ENCODE measurements at regions not wholly inside any gene's neighbourhood (a gene's known extent, or its start where the extent isn't known, plus 50 kb on each side); places are given as distances from the start of the nearest gene placed in this dataset.
"Not testable (repeated sequence)": the region's sequence is repeated elsewhere in the genome, so short reads cannot be mapped to it uniquely, and the experiment has no call there.

GRCh38 chr9:38328765-38329164, 63.7 kb upstream of the ALDH1B1 start:
- Histone ChIP-seq H3K9ac (ENCODE audit: insufficient read length, low read depth) (no peak overlapping the region), H3K27me3 (ENCODE audit: insufficient read depth, insufficient read length) (peaks cover 2% of the 10 kb centered on the region), H3K36me3 (ENCODE audit: insufficient read depth, insufficient read length, low read length) (no peaks in the 10 kb centered on the region), H3K4me3 (ENCODE audit: insufficient read length, low read depth) (no peak overlapping the region), H3K9me3 (ENCODE audit: insufficient read depth, low read length) (no peaks in the 10 kb centered on the region; the same call in 1 of the 2 replicates), H3K4me1 (ENCODE audit: insufficient read depth, insufficient read length) (no peaks in the 10 kb centered on the region)
- TF ChIP-seq ZNF274 (IDR thresholded peaks at IDR 0.05; ENCODE audit: low read depth, low read length) (no peak), SUZ12 (IDR thresholded peaks at IDR 0.05; ENCODE audit: extremely low read depth, insufficient read depth, insufficient read length) (no peak), YY1 (IDR thresholded peaks at IDR 0.05; ENCODE audit: insufficient read depth, insufficient read length) (no peak)
- no peak for DNase-seq (ENCODE audit: low read depth, low spot score)

- DNase-seq (ENCODE audit: low read depth, low spot score), result no peak
- TF ChIP-seq ZNF274 (IDR thresholded peaks at IDR 0.05; ENCODE audit: low read depth, low read length) (no peak), SUZ12 (IDR thresholded peaks at IDR 0.05; ENCODE audit: extremely low read depth, insufficient read depth, insufficient read length) (no peak), YY1 (IDR thresholded peaks at IDR 0.05; ENCODE audit: insufficient read depth, insufficient read length) (no peak)
- no peak overlapping the region for H3K4me3 ChIP-seq (ENCODE audit: insufficient read length, low read depth)
- no peaks in the 10 kb centered on the region for H3K27me3 ChIP-seq (ENCODE audit: insufficient read depth, insufficient read length)
- no peaks in the 10 kb centered on the region for H3K4me1 ChIP-seq (ENCODE audit: insufficient read depth, insufficient read length)
- H3K36me3 ChIP-seq (ENCODE audit: insufficient read depth, insufficient read length, low read length), result no peaks in the 10 kb centered on the region
- no peak overlapping the region for H3K9ac ChIP-seq (ENCODE audit: insufficient read length, low read depth)
- peaks cover 6% of the 10 kb centered on the region; the same call in 1 of the 2 replicates for H3K9me3 ChIP-seq (ENCODE audit: insufficient read depth, low read length)
These were observed 66.4 kb upstream of the ALDH1B1 start for GRCh38 chr9:38326122-38326521.

GRCh38 chr9:38324213-38324612, 68.3 kb upstream of the ALDH1B1 start:
- H3K36me3 ChIP-seq (ENCODE audit: insufficient read depth, insufficient read length, low read length); H3K9me3 ChIP-seq (ENCODE audit: insufficient read depth, low read length); H3K9ac ChIP-seq (ENCODE audit: insufficient read length, low read depth); H3K4me3 ChIP-seq (ENCODE audit: insufficient read length, low read depth); DNase-seq (ENCODE audit: low read depth, low spot score); H3K27me3 ChIP-seq (ENCODE audit: insufficient read depth, insufficient read length); H3K4me1 ChIP-seq (ENCODE audit: insufficient read depth, insufficient read length): not testable (repeated sequence)

- H3K36me3 ChIP-seq (ENCODE audit: insufficient read depth, insufficient read length, low read length), result no peaks in the 10 kb centered on the region
- peaks cover 6% of the 10 kb centered on the region; the same call in 1 of the 2 replicates for H3K9me3 ChIP-seq (ENCODE audit: insufficient read depth, low read length)
- DNase-seq (ENCODE audit: low read depth, low spot score), result no peak
- H3K27me3 ChIP-seq (ENCODE audit: insufficient read depth, insufficient read length), result no peaks in the 10 kb centered on the region
- H3K9ac ChIP-seq (ENCODE audit: insufficient read length, low read depth), result no peak overlapping the region
- H3K4me3 ChIP-seq (ENCODE audit: insufficient read length, low read depth), result no peak overlapping the region
- TF ChIP-seq YY1 (IDR thresholded peaks at IDR 0.05; ENCODE audit: insufficient read depth, insufficient read length), result no peak
- TF ChIP-seq ZNF274 (IDR thresholded peaks at IDR 0.05; ENCODE audit: low read depth, low read length), result no peak
- TF ChIP-seq SUZ12 (IDR thresholded peaks at IDR 0.05; ENCODE audit: extremely low read depth, insufficient read depth, insufficient read length), result no peak
- no peaks in the 10 kb centered on the region for H3K4me1 ChIP-seq (ENCODE audit: insufficient read depth, insufficient read length)
These were observed 69.6 kb upstream of the ALDH1B1 start for GRCh38 chr9:38322937-38323336.

GRCh38 chr9:38319496-38320173, 72.9 kb upstream of the ALDH1B1 start:
- Histone ChIP-seq H3K36me3 (ENCODE audit: insufficient read depth, insufficient read length, low read length) (no peaks in the 10 kb centered on the region), H3K9ac (ENCODE audit: insufficient read length, low read depth) (no peak overlapping the region), H3K4me1 (ENCODE audit: insufficient read depth, insufficient read length) (no peaks in the 10 kb centered on the region), H3K9me3 (ENCODE audit: insufficient read depth, low read length) (peaks cover 6% of the 10 kb centered on the region; the same call in 1 of the 2 replicates), H3K4me3 (ENCODE audit: insufficient read length, low read depth) (no peak overlapping the region), H3K27me3 (ENCODE audit: insufficient read depth, insufficient read length) (peaks cover 6% of the 10 kb centered on the region)
- DNase-seq (ENCODE audit: low read depth, low spot score), result no peak
- TF ChIP-seq ZNF274 (IDR thresholded peaks at IDR 0.05; ENCODE audit: low read depth, low read length) (no peak), SUZ12 (IDR thresholded peaks at IDR 0.05; ENCODE audit: extremely low read depth, insufficient read depth, insufficient read length) (no peak), YY1 (IDR thresholded peaks at IDR 0.05; ENCODE audit: insufficient read depth, insufficient read length) (no peak)

GRCh38 chr9:38318759-38319495, 73.6 kb upstream of the ALDH1B1 start:
- H3K27me3 ChIP-seq (ENCODE audit: insufficient read depth, insufficient read length), result peaks cover 6% of the 10 kb centered on the region
- no peak for DNase-seq (ENCODE audit: low read depth, low spot score)
- peaks cover 6% of the 10 kb centered on the region; the same call in 1 of the 2 replicates for H3K9me3 ChIP-seq (ENCODE audit: insufficient read depth, low read length)
- TF ChIP-seq SUZ12 (IDR thresholded peaks at IDR 0.05; ENCODE audit: extremely low read depth, insufficient read depth, insufficient read length) (no peak), ZNF274 (IDR thresholded peaks at IDR 0.05; ENCODE audit: low read depth, low read length) (no peak), YY1 (IDR thresholded peaks at IDR 0.05; ENCODE audit: insufficient read depth, insufficient read length) (no peak)
- H3K36me3 ChIP-seq (ENCODE audit: insufficient read depth, insufficient read length, low read length), result no peaks in the 10 kb centered on the region
- no peak overlapping the region for H3K4me3 ChIP-seq (ENCODE audit: insufficient read length, low read depth)
- no peak overlapping the region for H3K9ac ChIP-seq (ENCODE audit: insufficient read length, low read depth)
- no peaks in the 10 kb centered on the region for H3K4me1 ChIP-seq (ENCODE audit: insufficient read depth, insufficient read length)

GRCh38 chr9:38316166-38316780, 76.2 kb upstream of the ALDH1B1 start:
- H3K36me3 ChIP-seq (ENCODE audit: insufficient read depth, insufficient read length, low read length), result no peaks in the 10 kb centered on the region
- H3K9ac ChIP-seq (ENCODE audit: insufficient read length, low read depth), result no peak overlapping the region
- H3K9me3 ChIP-seq (ENCODE audit: insufficient read depth, low read length), result no peaks in the 10 kb centered on the region
- TF ChIP-seq SUZ12 (IDR thresholded peaks at IDR 0.05; ENCODE audit: extremely low read depth, insufficient read depth, insufficient read length) (no peak), YY1 (IDR thresholded peaks at IDR 0.05; ENCODE audit: insufficient read depth, insufficient read length) (no peak), ZNF274 (IDR thresholded peaks at IDR 0.05; ENCODE audit: low read depth, low read length) (no peak)
- peaks cover 6% of the 10 kb centered on the region for H3K27me3 ChIP-seq (ENCODE audit: insufficient read depth, insufficient read length)
- no peak overlapping the region for H3K4me3 ChIP-seq (ENCODE audit: insufficient read length, low read depth)
- peaks cover 5% of the 10 kb centered on the region for H3K4me1 ChIP-seq (ENCODE audit: insufficient read depth, insufficient read length)
- DNase-seq (ENCODE audit: low read depth, low spot score), result no peak
